Prostate gland (tissue), 2 donors: ENCODE measurements at regions not wholly inside any gene's neighbourhood (a gene's known extent, or its start where the extent isn't known, plus 50 kb on each side); places are given as distances from the start of the nearest gene placed in this dataset.

Source experiments
- DNase-seq: peaks from one replicate; pipeline ENCODE4 v3.0.0-alpha.2; 2019; ENCODE audit warnings: low spot score
- H3K27ac ChIP-seq, 2 donors: fragments of 200-600 bp; sonication (generic); 2 replicates each; pipeline ENCODE4 v1.5.1; 2017 to 2019
- H3K27me3 ChIP-seq: fragments of 200-600 bp; sonication (generic); replicated peaks from 2 replicates; pipeline ENCODE4 v1.5.1; 2019; ENCODE audit not compliant: insufficient read depth
- H3K36me3 ChIP-seq, 2 donors: fragments of 200-600 bp; sonication (generic); 1 replicate in 1 of 2; 2 replicates in 1 of 2; pipeline versions ENCODE4 v1.5.1 to v1.8.1; 2017 to 2019
- H3K4me1 ChIP-seq: fragments of 200-600 bp; sonication (generic); replicated peaks from 2 replicates; pipeline ENCODE4 v1.5.1; 2019
- H3K4me3 ChIP-seq, 2 donors: fragments of 200-600 bp; sonication (generic); 2 replicates each; pipeline ENCODE4 v1.5.1; 2017 to 2019
- H3K9me3 ChIP-seq: fragments of 200-600 bp; sonication (generic); 2 replicates; pipeline ENCODE4 v1.5.1; 2017
- POLR2A ChIP-seq: fragments of 450-650 bp; IDR thresholded peaks from one replicate; pipeline ENCODE4 v1.6.1; 2016; ENCODE audit warnings: antibody characterized with exemption, mild to moderate bottlenecking
- POLR2AphosphoS5 ChIP-seq: sonication (generic); formaldehyde crosslinking; IDR thresholded peaks from one replicate; pipeline ENCODE4 v1.6.1; 2017; ENCODE audit warnings: antibody characterized with exemption
- WGBS: methylation state at CpG from one replicate; pipeline ENCODE4 v1.1.5; 2018; 5-methylcytosine and 5-hydroxymethylcytosine counted together
- intact Hi-C: fragments of 100-400 bp; cut with DNase I; formaldehyde crosslinking; loops from one replicate; pipeline ENCODE4 v1.14.2; 2022
- TF ChIP-seq, protein P1 (sequence below), 4 experiments: fragments of 200-600 bp in 2 of 4; fragments of 450-650 bp in 2 of 4; sonication (generic) in 2 of 4; IDR thresholded peaks; 1 replicate in 3 of 4; 2 replicates in 1 of 4; pipeline ENCODE4 v1.5.1; 2016 to 2019; ENCODE audit warnings: antibody characterized with exemption in 4 of 4, mild to moderate bottlenecking in 2 of 4, moderate library complexity in 2 of 4

DNA sequence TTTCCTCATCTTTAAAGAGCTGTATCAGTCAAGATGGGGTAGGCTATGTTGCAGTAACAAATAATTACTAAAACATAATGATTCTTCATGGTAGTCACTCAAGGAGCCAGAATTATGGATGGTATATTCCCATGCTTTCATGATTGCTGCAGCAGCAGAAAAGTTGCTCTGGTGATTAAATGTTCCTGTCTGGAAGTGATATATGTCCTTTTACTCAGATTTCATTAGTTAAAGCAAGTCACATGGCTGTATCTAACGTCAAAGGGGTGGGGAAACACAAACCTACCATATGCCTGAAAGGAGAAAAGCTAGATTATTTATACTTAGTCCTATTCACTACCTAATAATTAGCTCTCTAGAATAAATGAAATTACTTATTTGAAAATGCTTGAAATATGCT is 594.7 kb downstream of the SOX5 start:
- intact Hi-C loops: no loop called here
- no peak for DNase-seq
- WGBS: 33% methylated on average over 1 of the region's 1 CpG

DNA sequence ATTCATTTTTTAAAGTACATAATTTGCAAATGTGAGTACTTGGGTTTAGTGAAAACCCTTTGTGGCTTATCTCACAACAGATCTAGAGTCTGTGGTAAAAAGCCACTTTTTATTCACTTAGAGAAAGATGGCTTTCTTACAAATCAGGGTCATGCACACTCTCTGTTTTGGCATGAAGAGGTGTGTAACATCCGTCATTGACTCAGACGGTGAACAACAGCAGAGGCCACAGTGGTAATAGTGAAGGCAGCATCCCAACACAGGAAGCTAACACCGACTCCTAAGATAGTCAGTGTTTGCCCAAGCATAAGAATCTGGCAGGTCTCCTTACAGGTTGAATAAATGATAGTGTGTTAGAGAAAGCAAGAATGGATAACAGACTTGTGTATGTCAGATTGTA is 593.0 kb downstream of the SOX5 start:
- H3K4me1 ChIP-seq: no peaks in the 10 kb centered on the region
- DNase-seq: no peak
- intact Hi-C loops: no loop called here
- 56% methylated on average over 3 of the region's 3 CpGs for WGBS
- H3K27me3 ChIP-seq: no peaks in the 10 kb centered on the region
- no peaks in the 10 kb centered on the region for H3K36me3 ChIP-seq
- H3K9me3 ChIP-seq: no peaks in the 10 kb centered on the region
- no peak for TF ChIP-seq POLR2A
- TF ChIP-seq, protein P1, sequence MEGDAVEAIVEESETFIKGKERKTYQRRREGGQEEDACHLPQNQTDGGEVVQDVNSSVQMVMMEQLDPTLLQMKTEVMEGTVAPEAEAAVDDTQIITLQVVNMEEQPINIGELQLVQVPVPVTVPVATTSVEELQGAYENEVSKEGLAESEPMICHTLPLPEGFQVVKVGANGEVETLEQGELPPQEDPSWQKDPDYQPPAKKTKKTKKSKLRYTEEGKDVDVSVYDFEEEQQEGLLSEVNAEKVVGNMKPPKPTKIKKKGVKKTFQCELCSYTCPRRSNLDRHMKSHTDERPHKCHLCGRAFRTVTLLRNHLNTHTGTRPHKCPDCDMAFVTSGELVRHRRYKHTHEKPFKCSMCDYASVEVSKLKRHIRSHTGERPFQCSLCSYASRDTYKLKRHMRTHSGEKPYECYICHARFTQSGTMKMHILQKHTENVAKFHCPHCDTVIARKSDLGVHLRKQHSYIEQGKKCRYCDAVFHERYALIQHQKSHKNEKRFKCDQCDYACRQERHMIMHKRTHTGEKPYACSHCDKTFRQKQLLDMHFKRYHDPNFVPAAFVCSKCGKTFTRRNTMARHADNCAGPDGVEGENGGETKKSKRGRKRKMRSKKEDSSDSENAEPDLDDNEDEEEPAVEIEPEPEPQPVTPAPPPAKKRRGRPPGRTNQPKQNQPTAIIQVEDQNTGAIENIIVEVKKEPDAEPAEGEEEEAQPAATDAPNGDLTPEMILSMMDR (IDR thresholded peaks at IDR 0.05): no peak
- TF ChIP-seq POLR2AphosphoS5: no peak
- no peak overlapping the region for H3K27ac ChIP-seq
- no peak overlapping the region for H3K4me3 ChIP-seq

More for the DNA sequence above, 594.7 kb downstream of the SOX5 start:
- no peak for TF ChIP-seq POLR2A
- TF ChIP-seq, protein P1 (IDR thresholded peaks at IDR 0.05): no peak
- TF ChIP-seq POLR2AphosphoS5: no peak
- Histone ChIP-seq H3K27ac (no peak overlapping the region), H3K36me3 (no peaks in the 10 kb centered on the region), H3K4me3 (no peak overlapping the region), H3K27me3 (no peaks in the 10 kb centered on the region), H3K9me3 (no peaks in the 10 kb centered on the region), H3K4me1 (no peaks in the 10 kb centered on the region)

DNA sequence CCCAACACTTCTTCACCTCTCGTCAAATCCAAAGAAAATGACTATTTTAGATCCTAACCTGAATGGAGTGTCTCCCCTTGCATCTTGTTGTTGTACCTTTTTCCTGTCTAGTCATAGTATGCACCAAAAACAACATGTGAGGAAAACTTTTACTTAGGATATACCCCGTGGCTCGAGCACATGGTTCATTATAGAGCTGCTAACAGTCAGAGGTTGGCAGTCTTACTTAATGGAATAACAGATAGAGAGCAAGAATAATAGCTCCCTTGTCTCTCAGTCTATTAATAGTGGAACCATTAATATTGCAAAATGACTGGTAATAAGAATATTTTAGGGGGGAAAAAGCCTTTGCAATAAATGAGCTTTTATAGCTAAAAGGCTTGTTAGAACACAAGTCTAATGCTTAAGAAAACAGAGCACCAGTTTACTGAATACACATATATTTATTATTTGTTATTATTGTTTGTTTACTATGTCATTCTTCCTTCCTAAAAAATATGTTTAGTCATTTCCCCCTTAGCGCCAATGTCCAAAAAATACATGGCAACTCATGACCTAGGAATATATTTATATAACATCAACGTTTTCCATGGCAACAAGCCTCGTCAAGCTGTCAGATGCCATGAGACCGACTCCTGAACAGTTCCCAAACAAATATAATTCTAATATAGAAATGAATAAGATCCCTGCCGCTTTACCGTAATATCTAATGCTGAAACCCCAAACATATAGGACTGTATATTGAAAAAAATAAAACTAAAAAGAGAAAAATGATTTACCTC is 592.4 kb downstream of the SOX5 start:
- Histone ChIP-seq H3K4me1 (no peaks in the 10 kb centered on the region), H3K27ac (no peak overlapping the region), H3K36me3 (no peaks in the 10 kb centered on the region), H3K4me3 (no peak overlapping the region), H3K9me3 (no peaks in the 10 kb centered on the region), H3K27me3 (no peaks in the 10 kb centered on the region)
- TF ChIP-seq POLR2AphosphoS5 (no peak), POLR2A (no peak)
- TF ChIP-seq, protein P1 (IDR thresholded peaks at IDR 0.05): no peak
- DNase-seq: no peak
- intact Hi-C loops: no loop called here
- 84% methylated on average over 9 of the region's 9 CpGs for WGBS

DNA sequence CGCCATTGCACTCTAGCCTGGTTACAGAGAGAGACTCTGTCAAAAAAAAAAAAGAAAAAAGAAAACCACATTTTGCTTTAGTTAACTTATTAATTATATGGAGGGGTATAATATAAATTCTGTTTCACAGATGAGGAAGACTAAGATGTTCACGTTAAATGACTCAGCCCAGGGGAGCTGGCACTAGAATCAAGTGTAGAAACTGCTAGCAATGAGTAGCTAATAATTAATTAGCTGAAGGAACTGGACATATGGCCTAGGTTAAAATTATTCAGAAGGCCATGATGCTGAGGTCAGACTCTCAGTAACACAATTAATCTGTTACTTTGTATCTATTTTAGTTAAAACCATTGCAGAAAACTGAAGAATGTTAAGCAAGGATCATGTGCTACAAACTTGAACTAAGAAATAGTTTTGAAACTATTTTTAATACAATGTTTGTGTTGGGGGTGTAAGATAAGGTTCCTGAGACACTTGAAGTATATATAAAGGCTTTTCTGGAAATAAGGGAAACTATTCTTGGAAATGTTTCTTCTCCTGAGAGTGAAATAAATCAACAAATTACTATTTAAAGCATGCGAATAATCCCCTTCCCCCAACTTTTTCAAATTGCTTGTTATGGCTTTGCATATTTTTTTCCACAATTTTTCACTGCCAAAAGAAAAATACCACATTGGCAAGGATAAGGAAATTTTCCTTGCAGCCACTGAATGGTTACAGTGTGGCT is 589.3 kb downstream of the SOX5 start:
- Histone ChIP-seq H3K4me1 (no peaks in the 10 kb centered on the region), H3K27ac (no peak overlapping the region), H3K4me3 (no peak overlapping the region), H3K9me3 (no peaks in the 10 kb centered on the region), H3K27me3 (no peaks in the 10 kb centered on the region), H3K36me3 (no peaks in the 10 kb centered on the region)
- WGBS: 89% methylated on average over 3 of the region's 3 CpGs
- no peak for DNase-seq
- TF ChIP-seq POLR2AphosphoS5: no peak
- TF ChIP-seq, protein P1 (IDR thresholded peaks at IDR 0.05): no peak
- no peak for TF ChIP-seq POLR2A
- intact Hi-C loops: no loop called here

DNA sequence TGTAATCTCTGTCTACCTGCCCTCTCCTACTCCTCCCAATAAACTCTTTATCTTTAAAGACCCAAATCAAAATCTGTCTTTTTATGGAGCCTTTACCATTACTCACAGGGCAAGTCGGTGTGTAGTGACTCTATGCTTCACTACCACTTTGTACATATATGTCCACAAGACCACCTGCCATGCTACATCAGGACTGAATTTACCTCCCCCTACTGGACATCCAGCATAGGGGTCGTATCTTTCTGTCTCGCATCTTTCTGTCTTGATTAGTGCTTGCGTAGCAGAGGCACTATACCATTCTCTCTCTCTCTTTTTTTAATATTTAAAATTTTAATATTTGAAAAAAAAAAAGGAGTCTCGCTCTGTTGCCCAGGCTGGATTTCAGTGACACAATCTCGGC is 587.5 kb downstream of the SOX5 start:
- Histone ChIP-seq H3K9me3 (no peaks in the 10 kb centered on the region), H3K27me3 (no peaks in the 10 kb centered on the region), H3K4me1 (no peaks in the 10 kb centered on the region), H3K4me3 (no peak overlapping the region), H3K27ac (no peak overlapping the region), H3K36me3 (no peaks in the 10 kb centered on the region)
- DNase-seq: no peak
- WGBS: 78% methylated on average over 6 of the region's 6 CpGs
- TF ChIP-seq POLR2AphosphoS5 (no peak), POLR2A (no peak)
- TF ChIP-seq, protein P1 (IDR thresholded peaks at IDR 0.05): no peak
- intact Hi-C loops: no loop called here
